HPDE6-E6E7 (cell line): ENCODE measurements at regions not wholly inside any gene's neighbourhood (a gene's known extent, or its start where the extent isn't known, plus 50 kb on each side); places are given as distances from the start of the nearest gene placed in this dataset.

Experiments
- DNase-seq: peaks from one replicate; pipeline ENCODE4 v3.0.0; 2011; ENCODE audit warnings: missing footprints; ENCODE audit errors: extremely low spot score

GRCh38 chr2:106709229-106709628 is 176.7 kb downstream of the ST6GAL2 start:
- DNase-seq: no peak

- DNase-seq: no peak
Measured at GRCh38 chr2:106719222-106719621, 166.7 kb downstream of the ST6GAL2 start.

GRCh38 chr2:106720026-106720425 is 165.9 kb downstream of the ST6GAL2 start:
- no peak for DNase-seq

- no peak for DNase-seq
Measured at GRCh38 chr2:106724301-106724794, 161.6 kb downstream of the ST6GAL2 start.

GRCh38 chr2:106734165-106734564 is 151.8 kb downstream of the ST6GAL2 start:
- no peak for DNase-seq

- DNase-seq: no peak
Measured at GRCh38 chr2:106735807-106736206, 150.2 kb downstream of the ST6GAL2 start.

- DNase-seq: no peak
Measured at GRCh38 chr2:106736221-106736620, 149.7 kb downstream of the ST6GAL2 start.

- no peak for DNase-seq
Measured at GRCh38 chr2:106745468-106745867, 140.5 kb downstream of the ST6GAL2 start.

- DNase-seq: no peak
Measured at GRCh38 chr2:106749823-106750222, 136.1 kb downstream of the ST6GAL2 start.
